DMS79 (cell line): ENCODE measurements at regions not wholly inside any gene's neighbourhood (a gene's known extent, or its start where the extent isn't known, plus 50 kb on each side); places are given as distances from the start of the nearest gene placed in this dataset.

Experiments used
- DNase-seq: peaks from one replicate; lab custom pipeline; 2025; lab: John Stamatoyannopoulos, UW

DNA sequence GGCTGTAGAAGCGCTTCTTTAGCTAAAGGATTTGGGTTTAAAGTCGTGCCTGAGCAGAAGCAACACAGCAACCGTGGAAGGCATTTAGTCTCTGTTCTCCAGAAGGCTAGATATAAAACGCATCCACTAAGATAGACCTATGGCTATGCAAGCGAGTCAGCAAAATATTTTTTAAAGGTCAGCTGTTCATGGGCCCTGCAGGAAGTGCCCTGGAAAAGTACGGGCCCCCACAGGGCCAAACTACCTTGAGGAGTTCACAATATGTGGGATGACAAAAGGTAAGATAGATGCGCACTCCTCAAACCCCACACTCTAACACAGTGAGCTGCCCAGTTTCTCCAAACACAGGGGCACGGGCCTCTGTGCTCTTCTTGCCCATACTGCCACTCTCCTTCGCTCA lies 261.6 kb downstream of the VPS13C start:
- no peak for DNase-seq

DNA sequence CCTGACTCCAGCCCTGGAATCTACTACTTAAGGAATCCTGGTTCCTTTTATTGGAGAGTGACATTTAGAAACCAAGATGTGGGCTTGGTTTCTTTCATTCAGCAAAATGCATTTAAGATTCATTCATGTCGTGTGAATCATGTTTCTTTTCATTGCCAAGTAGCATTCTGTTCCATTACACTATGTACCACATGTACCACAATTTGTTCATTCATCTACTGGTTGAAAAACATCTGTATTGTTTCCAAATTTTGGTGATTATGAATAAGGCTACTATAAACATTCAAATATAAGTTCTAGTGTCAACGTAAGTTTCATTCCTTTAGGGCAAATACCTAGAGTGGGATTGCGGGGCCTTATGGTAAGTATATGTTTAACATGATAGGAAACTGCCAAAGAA lies 264.2 kb downstream of the VPS13C start:
- DNase-seq, result no peak

DNA sequence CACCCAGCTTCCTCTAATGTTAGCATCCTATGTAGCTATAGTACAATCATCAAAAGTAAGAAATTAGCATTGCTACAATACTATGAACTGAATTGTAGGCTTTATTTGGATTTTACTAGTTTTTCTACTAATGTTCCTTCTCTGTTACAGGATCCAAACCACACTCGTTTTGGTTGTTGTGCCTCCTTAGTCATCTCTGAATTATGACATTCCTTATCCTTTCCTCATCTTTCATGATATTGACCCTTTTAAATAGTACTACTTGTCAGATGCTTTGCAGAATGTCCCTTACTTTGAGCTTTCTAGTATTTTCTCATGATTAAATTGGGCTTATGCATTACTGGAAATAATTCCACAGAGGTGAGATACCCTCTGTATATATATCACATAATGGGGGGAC lies 265.4 kb downstream of the VPS13C start:
- DNase-seq, result no peak

DNA sequence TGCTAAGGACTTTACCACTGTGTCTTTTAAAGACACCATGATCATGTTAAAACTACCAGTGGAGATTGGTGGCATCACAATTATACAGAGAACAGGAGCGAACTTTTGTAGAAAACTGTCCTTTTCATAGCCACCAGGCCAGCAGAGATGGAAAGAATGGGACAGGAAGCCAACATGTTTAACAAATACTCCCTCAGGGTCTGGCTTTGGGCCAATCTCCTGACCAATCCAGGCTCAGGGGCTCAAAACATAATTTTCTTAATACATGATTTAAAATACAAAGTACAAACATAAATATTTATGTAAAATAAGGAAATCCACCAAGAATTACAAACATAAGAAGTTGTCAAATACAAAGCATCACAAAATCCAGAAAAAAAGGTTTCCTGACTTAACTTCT lies 266.0 kb downstream of the VPS13C start:
- DNase-seq, result no peak

DNA sequence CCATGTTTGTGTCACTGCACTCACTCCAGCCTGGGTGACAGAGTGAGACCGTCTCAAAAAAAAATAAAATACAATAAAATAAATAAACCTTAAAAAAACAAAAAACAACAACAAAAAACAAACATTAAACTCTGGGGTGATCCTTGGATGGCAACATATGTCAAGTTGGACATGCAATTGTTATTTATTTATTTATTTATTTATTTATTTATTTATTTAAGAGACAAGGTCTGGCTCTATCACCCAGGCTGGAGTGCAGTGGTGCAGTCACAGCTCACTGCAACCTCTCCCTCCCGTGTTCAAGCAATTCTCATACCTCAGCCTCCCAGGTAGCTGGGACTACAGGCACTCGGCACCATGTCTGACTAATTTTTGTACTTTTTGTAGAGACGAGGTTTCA lies 275.5 kb downstream of the VPS13C start:
- no peak for DNase-seq

DNA sequence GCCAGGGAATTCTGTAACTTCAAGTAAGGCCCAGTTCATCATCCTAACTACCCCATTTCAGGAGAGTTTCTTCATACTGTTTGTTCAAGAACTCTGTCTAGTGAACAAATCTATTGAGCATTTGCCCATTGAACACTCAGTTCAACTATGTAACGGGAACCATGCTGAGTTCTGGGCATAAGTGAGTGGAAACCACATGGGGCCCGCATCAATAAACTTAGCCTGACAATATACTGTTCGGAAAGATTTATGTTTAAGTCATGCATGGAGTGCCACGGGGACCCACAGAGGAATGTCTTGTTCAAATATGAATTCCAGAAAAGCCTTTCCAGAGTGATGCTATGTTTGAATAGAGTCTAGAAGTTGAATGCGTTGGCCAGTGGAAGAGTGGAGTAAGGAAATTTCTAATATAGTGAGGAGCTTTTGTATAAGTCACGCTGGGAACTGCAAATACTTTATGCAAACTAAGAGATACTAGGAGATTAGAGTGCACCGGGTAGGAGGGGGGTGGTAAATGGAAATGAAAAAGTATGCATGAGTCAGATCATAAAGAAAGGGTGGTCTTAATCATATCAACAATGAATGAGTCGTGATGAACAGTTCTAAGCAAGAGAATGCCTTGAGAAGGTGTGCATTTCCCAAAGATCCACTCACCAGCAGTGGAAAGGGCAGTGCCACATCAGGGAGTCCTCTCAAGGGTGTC lies 279.8 kb downstream of the VPS13C start:
- DNase-seq, result no peak

DNA sequence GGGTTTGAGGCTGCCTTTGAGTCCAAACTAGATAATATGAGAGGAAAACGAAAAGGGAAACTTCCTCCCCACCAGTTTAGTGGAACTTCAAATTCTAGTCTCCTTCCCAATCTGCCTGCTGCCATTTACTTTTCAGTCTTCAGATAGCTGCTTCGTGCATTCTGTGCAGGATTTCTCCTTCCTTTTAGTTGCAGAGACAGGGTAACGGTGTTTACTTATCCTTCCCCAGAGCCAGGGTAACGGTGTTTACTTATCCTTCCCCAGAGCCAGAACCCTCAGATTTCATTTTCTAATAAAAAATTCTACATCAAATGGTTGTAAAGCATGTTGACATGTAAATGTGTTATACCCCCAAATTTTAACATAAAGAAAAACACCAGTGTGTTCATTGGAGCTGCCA lies 282.6 kb downstream of the VPS13C start:
- DNase-seq, result no peak

DNA sequence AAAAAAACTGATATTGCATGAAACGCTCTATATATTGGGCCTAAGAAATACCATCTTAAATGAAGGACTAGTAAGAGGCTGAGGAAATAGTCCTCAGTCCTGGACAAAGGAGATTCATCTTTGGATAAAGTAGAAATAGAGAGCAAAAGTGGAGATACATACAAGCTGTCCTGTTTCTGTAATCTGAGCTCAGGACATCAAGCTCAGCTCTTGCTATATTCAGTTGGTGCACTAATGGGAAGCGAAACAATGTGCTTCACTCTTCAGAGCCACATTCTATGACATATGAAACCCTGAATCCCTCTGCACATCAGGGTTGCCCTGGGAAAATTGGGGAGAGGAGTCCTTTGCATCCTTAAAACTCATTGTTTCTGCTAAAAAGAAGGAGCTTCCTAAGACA lies 290.7 kb downstream of the VPS13C start:
- DNase-seq, result no peak

DNA sequence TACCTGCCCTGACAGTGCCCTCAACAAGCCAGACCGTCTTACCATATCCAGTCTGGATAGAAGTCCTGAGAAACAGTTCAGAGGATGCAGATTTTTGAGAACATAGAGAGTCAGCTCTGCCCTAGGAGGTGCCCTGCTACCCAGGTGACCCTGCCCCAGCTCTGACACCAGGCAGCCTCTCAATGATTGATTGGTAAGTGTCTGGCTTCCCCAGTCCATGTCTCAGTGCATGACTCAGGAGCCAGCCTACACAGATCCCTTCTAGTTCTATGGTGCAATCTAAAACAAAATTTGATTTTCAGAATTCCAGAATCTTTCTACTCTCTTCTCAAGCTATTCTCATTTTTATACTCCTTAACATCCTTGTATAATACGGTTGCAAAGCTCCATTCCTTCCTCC lies 292.1 kb downstream of the VPS13C start:
- DNase-seq, result no peak

DNA sequence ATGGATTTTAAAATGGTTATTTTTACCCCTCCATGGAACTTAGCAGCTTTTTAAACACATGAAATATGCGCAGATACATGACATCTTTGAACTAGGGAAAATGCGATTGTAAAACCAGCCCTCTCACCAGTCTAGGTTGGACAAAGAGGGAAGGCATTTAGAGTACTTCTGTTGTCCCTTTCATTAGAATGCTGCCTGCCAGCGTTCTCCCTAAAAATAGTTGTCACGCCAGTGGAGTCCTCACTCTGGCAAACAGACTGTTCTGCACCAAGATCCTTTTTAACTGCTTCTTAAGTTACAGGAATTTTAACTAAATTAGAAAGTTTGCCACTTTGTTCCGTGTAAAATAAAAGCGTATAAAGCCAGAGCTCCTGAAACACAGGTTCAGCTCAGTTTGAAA lies 295.3 kb downstream of the VPS13C start:
- no peak for DNase-seq

DNA sequence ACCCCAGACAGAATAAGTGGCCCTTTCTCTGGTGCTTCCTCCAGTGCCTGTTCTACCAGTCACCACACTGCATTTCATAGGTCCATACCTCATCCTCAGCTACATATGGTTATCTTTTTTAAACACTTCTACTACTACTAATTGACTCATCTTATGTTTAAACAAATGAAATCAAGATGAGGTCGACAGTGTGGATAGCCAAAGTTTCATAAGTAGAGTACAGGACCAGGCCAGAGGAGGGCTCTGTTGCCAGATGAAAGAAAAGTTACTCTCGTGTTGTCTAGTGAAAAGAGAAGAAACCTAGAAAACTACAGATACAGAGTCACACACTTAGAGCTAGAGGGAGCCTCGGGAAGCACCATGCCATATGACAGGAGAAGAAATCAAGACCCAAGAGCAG lies 296.1 kb downstream of the VPS13C start:
- DNase-seq, result no peak

DNA sequence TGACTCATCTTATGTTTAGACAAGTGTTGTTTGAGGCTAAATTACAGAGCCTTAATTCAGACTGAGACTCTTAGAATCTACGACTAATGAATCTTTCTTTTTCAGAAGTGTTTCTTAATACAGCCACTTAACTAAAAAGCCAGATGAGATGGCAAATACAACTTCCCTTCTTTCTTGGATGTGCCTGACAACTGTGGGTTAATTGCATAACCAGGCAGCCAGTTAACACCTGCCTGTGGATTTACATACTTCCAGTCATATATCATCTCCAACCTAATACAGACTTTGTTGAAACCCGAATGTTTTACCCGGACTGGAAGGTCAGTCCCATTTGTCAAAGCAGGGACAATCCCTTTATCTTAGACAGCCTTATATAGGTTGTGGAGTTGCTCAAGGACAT lies 297.6 kb downstream of the VPS13C start:
- DNase-seq, result no peak

DNA sequence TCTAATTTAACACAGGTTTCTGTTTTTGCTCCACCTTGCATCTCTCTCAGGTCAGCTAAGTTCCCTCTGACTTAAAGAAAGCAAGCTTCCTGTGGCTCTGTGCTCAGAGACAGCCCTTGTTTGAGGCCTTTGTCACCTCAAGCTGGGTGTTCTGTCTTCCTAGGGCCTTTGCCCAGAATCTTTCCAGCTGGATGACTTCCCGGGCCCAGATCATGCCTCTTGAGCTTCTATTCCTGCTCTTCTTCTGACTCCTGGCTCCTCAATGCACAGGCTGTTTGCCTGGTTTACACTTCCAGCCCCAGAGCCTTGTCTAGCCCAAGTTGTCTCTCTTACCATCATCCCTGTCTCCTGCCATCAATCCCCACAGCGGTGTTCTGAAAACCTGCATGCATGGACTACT lies 300.6 kb downstream of the VPS13C start:
- DNase-seq, result no peak

DNA sequence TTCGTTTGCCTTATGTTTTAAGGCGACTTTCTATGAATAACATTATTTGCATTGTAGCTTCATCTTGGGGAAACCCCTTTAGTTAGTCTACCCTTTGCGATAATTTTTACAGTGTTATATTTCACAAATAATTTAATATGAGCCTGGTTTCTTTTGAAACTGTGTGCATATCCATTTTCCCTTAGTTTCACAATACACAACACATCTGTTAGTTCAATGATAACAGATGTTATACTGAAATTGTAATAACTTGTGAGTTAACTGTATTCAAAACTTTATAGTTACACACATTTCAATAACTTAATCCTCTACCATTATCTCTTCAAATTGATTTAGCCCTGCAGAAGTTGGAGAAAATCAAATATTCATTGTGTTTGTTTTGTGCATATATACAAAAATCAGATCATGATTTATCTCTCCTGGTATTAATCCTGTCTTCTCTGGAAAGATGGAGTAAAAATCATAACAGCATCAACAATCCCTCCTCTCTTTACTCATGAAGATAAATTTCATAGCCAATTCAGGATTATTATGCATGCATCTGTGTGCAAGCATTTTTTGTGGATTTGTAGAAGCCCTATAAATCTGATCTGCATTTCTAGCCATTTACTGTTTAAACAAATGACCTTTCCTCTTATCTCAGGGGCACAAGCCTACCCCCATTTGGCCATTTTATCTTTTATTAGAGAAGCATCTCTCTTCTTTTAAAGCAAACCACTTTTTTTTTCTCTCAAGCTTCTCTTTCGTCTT lies 304.0 kb downstream of the VPS13C start:
- no peak for DNase-seq

DNA sequence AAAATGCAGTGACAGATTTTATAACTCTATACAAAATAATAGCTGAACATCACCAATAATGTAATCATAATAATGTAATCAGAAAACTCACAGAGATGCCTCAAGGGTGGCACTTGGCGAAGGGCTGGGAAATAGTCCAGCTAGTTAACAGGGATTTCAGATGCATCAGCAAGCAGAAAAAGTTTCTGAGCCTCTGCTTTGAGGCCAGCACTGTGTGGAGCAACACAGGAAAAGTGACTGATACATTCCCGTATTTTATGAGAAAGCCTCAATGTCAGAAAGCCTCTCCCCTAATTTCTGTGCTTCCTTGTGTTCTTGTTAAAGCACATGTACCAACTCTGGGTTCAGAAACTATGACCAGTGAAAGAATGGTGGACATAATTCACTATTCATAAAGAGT lies 304.8 kb downstream of the VPS13C start:
- no peak for DNase-seq

DNA sequence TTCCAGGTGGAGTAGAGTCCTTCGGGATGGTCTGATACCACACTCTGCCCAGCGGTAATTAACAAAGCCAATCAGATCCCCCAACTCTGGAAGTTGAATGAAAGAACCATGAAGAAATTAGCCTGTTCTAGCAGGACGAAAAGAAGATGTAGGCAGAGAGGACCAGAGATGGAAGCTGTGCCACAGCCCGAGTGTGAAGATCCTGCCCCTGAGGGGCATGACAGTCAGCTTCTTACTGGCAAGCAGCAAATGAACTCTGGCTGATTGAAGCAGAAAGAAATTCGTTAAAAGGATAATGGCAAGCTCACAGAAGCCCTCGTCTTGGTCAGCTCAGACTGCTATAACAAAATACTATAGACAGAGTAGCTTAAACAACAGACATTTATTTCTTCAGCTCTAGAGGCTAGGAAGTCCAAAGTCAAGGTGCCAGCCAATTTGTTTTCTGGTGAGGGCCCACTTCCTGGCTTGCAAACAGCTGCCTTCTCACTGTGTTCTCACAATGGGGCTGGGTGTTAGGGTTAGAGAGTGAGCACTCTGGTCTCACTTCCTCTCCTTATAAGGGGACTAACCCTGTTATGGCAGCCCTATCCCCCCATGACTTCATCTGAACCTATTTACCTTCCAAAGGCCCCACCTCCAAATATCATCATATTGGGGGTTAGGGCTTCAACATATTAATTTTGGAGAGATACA lies 307.1 kb downstream of the VPS13C start:
- DNase-seq, result no peak

DNA sequence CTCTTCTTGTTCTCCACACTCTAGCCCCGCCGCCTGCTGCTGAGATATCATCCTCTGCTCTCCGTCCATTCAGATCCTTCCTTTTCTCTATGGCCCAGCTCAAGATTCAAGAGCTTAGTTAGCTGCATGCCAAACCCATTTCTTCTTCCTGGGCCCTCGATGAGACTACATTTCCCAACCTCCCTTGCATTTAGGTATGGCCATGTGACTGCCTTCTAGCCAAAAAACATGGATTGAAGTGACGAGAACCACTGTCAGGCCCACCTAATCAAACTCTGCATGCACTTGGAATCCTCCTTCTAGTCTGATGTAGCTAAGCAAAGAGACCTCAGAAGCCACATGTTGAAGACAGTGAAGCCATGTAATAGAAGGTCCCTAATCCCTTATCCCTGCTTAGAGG lies 308.2 kb downstream of the VPS13C start:
- no peak for DNase-seq

DNA sequence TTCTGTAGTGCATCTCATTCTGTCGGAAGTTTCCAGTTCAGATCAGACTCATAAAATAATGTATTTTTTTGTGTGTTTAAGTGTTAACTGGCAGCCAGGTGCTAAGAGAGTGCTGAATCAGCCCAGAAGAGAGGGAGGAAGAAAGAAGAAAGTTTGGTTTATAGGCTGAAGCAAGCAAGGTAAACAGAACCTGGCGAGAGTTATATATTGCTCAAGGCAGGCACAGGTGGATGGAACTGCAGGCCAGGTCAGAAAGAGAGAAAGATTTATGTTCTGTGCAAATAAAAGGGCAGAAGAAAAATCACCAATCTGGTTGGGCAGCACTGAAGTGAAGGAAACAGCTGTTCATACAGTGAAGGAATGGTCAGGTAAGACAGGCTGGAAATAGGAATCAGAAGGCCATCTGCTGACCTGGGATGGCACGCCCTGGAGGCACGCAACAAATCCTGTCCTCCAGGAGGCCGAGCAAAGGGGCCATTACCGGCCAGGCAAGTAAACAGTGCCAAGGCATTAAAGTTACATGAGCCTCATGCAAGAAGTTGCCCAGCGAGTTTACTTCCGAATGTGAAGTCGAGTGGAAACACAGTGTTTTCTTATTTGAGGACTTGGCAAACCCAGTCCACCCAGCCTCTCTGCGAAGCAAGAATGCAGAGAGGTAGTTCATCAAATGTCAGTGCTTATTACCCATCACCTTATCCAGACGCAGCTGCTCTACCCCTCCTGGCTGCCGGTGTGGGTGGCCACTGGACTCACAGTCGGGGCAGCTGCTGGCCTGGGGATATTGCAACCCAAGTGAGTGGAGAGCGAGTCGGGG lies 309.8 kb downstream of the VPS13C start:
- DNase-seq, result peak; percentile 74

DNA sequence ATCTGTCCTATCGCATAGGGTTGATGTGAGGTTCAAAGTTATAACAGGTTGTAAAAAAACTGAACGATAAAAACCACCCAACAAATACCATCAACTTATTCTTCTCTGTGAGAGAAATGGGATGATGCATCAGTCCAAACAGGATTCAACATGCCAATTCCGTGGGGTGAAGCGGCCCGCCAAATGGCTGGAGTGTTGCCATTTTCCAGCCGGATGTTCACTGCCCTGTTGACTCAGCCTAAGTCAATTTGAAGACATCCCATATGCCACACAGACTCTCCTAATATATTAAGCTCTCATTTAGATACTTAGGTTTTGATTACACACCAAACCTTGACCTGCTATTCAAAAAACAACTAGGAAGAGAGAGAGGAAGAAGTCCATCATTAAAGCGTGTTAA lies 311.1 kb downstream of the VPS13C start:
- no peak for DNase-seq

DNA sequence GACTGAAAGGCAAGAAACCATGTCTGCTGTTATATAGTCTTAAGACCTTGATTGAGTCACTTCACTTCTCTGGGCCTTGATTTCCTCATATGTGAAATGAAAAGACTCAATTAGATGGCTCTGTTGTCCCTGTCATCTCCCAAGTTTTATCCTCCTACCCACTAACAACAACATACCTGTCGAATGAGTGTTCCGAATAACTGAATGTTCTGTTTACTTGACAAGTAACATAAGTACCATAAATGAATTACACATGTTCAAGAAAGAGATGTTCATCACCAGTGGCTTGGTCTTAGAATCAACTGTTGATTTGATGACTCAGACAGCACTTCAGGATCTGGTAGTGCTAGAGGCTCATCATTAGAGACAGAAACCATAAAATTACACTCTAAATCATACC lies 311.7 kb downstream of the VPS13C start:
- no peak for DNase-seq

DNA sequence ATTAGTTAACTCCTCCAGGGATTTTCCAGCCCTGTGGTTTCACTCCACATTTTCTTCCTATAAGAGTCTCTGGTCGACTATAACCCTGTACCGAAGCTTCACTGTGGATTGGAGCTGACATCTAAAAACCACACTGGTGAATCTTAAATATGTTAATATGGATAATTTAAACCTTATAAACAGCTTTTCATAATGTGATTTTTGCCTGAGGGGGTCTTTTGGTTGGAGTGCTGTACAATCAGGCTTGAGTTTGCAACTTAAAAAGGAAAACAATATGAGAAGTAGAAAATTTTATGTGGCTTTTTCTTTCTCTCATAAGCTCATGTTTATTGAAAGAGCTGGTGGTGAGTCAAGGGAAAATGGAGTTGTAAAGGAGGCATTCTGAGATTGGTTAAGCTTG lies 313.7 kb downstream of the VPS13C start:
- DNase-seq, result no peak

DNA sequence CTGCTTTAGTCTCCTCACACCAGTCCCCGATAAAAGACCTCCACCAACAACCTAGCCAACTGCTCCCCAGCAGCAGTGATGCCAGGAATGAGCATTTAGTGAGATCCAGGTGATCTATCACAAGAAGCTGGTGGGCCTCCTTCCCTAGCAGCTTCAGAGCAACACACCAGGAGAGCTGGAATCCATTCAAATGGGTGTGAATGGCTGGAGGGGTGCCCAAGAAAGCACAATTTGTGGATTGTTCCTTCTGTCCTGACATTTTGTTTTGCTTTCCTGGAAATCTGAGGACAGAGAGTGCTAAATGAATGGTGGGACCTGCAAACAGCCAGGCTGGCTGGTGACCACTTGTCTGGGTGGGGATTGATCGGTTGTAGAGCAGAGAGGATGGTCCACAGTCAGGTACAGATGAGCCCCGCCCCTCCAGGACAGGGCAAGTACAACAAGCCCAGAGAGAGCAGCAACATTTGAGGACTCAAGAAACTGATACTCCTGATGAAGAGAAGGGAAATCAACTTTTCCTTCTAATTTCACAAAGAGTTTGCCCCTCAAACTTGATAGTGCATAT lies 316.8 kb downstream of the VPS13C start:
- DNase-seq, result no peak
